ENCODE measurements at regions not wholly inside any gene's neighbourhood (a gene's known extent, or its start where the extent isn't known, plus 50 kb on each side); places are given as distances from the start of the nearest gene placed in this dataset.

DNA sequence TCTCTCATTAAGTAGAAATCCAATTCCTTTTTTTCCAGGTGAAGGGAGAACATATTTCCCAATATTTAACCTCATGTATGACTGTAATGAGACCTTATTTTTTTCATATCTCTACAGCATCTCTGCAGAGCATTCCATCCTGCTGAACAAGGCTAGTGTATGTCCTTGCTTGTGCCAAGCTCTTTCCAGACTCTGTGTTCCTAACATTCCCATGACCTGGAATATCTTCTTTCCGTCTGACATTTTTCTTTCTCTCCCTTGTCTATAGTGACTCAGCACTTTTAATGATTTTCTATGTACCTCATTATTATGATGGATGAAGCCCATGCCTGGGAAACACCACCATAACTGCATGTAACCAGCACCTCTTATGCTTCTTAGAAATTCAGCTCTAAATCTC is 278.3 kb upstream of the NRIP1 start:
- WGBS (ENCODE audit: insufficient coverage), result no CpG with 5 or more reads among the region's 1 CpG
- no peak for DNase-seq
- peaks cover 0 to 10% (median 0%) of the 10 kb centered on the region in 5 experiments for H3K9me3 ChIP-seq (ENCODE audit: control extremely low read depth in 1 of 5, control insufficient read depth in 4 of 5, insufficient read depth in 2 of 5, low read depth in 1 of 5, low read length in 4 of 5)
- H3K27me3 ChIP-seq (replicated peaks in 2 of 5; ENCODE audit: control insufficient read depth in 4 of 5, insufficient read depth in 5 of 5, low read length in 4 of 5), result no peaks in the 10 kb centered on the region
- H3K27ac ChIP-seq (ENCODE audit: insufficient read depth in 1 of 2, low read depth in 1 of 2, low read length in 2 of 2, poor library complexity in 1 of 2, severe bottlenecking in 2 of 2), result no peak overlapping the region
- CTCF ChIA-PET, result no interaction called here
- H3K4me3 ChIP-seq (ENCODE audit: control insufficient read depth in 1 of 7, extremely low read depth in 1 of 7, insufficient read depth in 4 of 7, low read depth in 2 of 7, low read length in 6 of 7), result no peak overlapping the region
- POLR2A ChIA-PET, result no interaction called here
- no peaks in the 10 kb centered on the region for H3K36me3 ChIP-seq (ENCODE audit: control insufficient read depth in 4 of 4, insufficient read depth in 4 of 4, low read length in 3 of 4)
- peaks cover 0 to 4% (median 0%) of the 10 kb centered on the region in 4 experiments for H3K4me1 ChIP-seq (ENCODE audit: control extremely low read depth in 1 of 4, control insufficient read depth in 4 of 4, insufficient read depth in 4 of 4, low read length in 3 of 4)

DNA sequence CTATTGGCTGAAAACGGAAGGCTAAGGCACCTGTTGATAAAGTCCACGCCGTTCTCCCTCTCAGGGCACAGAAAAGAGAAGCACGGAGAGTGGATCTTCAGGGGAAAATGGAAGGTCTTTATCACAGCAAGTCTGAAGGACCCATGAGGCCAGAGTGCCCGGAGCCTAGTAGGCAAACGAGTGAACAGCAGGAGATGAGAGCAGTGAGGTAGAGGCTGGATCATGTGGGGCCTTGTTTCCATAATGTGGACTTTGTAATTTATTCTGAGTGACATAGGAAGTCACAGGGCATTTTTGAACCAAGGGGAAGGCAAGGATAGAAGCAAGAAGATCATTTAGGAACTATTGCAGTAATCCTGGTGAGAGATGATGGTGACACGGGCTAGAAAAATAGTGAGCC is 287.2 kb upstream of the NRIP1 start:
- no peak overlapping the region for H3K27ac ChIP-seq (ENCODE audit: insufficient read depth in 1 of 2, low read depth in 1 of 2, low read length in 2 of 2, poor library complexity in 1 of 2, severe bottlenecking in 2 of 2)
- H3K4me3 ChIP-seq (ENCODE audit: control insufficient read depth in 1 of 7, extremely low read depth in 1 of 7, insufficient read depth in 4 of 7, low read depth in 2 of 7, low read length in 6 of 7), result no peak overlapping the region
- peaks cover 0 to 10% (median 0%) of the 10 kb centered on the region in 5 experiments for H3K9me3 ChIP-seq (ENCODE audit: control extremely low read depth in 1 of 5, control insufficient read depth in 4 of 5, insufficient read depth in 2 of 5, low read depth in 1 of 5, low read length in 4 of 5)
- 99% methylated on average over 7 of the region's 7 CpGs for WGBS (ENCODE audit: insufficient coverage)
- H3K36me3 ChIP-seq (ENCODE audit: control insufficient read depth in 4 of 4, insufficient read depth in 4 of 4, low read length in 3 of 4), result peaks cover 0 to 1% (median 0%) of the 10 kb centered on the region in 4 experiments
- H3K27me3 ChIP-seq (replicated peaks in 2 of 5; ENCODE audit: control insufficient read depth in 4 of 5, insufficient read depth in 5 of 5, low read length in 4 of 5), result no peaks in the 10 kb centered on the region
- CTCF ChIA-PET, result no interaction called here
- POLR2A ChIA-PET, result no interaction called here
- peaks cover 19 to 42% (median 32%) of the 10 kb centered on the region in 4 experiments for H3K4me1 ChIP-seq (ENCODE audit: control extremely low read depth in 1 of 4, control insufficient read depth in 4 of 4, insufficient read depth in 4 of 4, low read length in 3 of 4)
- no peak for DNase-seq

DNA sequence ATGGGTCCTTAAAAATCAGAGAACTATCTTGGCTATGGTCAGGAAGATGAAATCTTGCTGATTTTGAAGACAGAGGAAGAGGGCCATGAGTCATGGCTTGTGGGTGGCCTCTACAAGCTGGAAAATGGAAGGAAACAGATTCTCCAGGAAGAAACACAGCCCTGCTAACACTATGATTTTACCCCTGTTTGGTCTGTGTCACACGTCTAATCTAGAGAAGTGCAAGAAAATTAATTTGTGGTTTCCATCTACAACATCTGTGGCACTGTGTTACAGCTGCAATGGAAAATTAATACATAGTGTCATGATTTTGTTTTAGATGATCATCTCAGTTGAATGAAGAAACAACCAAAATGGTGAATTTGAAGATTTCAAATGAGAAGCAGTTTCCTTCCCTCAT is 288.7 kb upstream of the NRIP1 start:
- Histone ChIP-seq H3K9me3 (ENCODE audit: control extremely low read depth in 1 of 5, control insufficient read depth in 4 of 5, insufficient read depth in 2 of 5, low read depth in 1 of 5, low read length in 4 of 5) (peaks cover 0 to under 1% (median 0%) of the 10 kb centered on the region in 5 experiments), H3K4me1 (ENCODE audit: control extremely low read depth in 1 of 4, control insufficient read depth in 4 of 4, insufficient read depth in 4 of 4, low read length in 3 of 4) (peaks cover 19 to 48% (median 34%) of the 10 kb centered on the region in 4 experiments), H3K27me3 (replicated peaks in 2 of 5; ENCODE audit: control insufficient read depth in 4 of 5, insufficient read depth in 5 of 5, low read length in 4 of 5) (no peaks in the 10 kb centered on the region), H3K27ac (ENCODE audit: insufficient read depth in 1 of 2, low read depth in 1 of 2, low read length in 2 of 2, poor library complexity in 1 of 2, severe bottlenecking in 2 of 2) (peak overlapping the region in 1 of 2 experiments; percentile 3), H3K4me3 (ENCODE audit: control insufficient read depth in 1 of 7, extremely low read depth in 1 of 7, insufficient read depth in 4 of 7, low read depth in 2 of 7, low read length in 6 of 7) (peak overlapping the region in 1 of 7 experiments; percentile 13), H3K36me3 (ENCODE audit: control insufficient read depth in 4 of 4, insufficient read depth in 4 of 4, low read length in 3 of 4) (no peaks in the 10 kb centered on the region)
- CTCF ChIA-PET, result no interaction called here
- POLR2A ChIA-PET, result no interaction called here
- no CpG with 5 or more reads among the region's 1 CpG for WGBS (ENCODE audit: insufficient coverage)
- DNase-seq, result peak; percentile 29 to 87 (median 79)

DNA sequence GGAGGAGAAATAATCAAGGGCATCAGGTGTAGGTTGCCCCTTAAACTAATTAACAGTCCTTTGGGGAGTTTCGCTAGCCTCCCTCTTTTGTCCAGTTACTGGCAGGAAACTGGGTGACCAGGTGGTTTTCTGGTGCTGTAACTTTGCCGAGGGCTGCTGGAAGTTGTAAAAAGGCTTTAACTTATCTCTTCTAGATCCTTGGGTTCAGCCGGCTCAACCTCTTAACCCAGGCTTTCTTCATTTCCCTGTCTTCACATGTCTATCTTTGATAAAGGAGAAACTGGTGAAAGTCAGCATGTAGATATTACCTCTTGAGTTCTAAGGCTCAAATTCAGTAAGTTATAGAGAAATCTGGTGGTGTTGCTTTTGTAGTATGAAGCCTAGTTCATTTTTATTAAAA is 289.7 kb upstream of the NRIP1 start:
- POLR2A ChIA-PET, result no interaction called here
- H3K4me3 ChIP-seq (ENCODE audit: control insufficient read depth in 1 of 7, extremely low read depth in 1 of 7, insufficient read depth in 4 of 7, low read depth in 2 of 7, low read length in 6 of 7), result peak overlapping the region in 4 of 7 experiments; percentile 19 to 48 (median 42)
- no peaks in the 10 kb centered on the region for H3K9me3 ChIP-seq (ENCODE audit: control extremely low read depth in 1 of 5, control insufficient read depth in 4 of 5, insufficient read depth in 2 of 5, low read depth in 1 of 5, low read length in 4 of 5)
- H3K4me1 ChIP-seq (ENCODE audit: control extremely low read depth in 1 of 4, control insufficient read depth in 4 of 4, insufficient read depth in 4 of 4, low read length in 3 of 4), result peaks cover 19 to 51% (median 34%) of the 10 kb centered on the region in 4 experiments
- H3K27me3 ChIP-seq (replicated peaks in 2 of 5; ENCODE audit: control insufficient read depth in 4 of 5, insufficient read depth in 5 of 5, low read length in 4 of 5), result no peaks in the 10 kb centered on the region
- WGBS (ENCODE audit: insufficient coverage), result no CpG with 5 or more reads among the region's 3 CpGs
- H3K27ac ChIP-seq (ENCODE audit: insufficient read depth in 1 of 2, low read depth in 1 of 2, low read length in 2 of 2, poor library complexity in 1 of 2, severe bottlenecking in 2 of 2), result peak overlapping the region; percentile 11 to 65
- H3K36me3 ChIP-seq (ENCODE audit: control insufficient read depth in 4 of 4, insufficient read depth in 4 of 4, low read length in 3 of 4), result no peaks in the 10 kb centered on the region
- CTCF ChIA-PET, result no interaction called here
- DNase-seq, result peak in 2 of 3 donors; percentile 51 to 66

DNA sequence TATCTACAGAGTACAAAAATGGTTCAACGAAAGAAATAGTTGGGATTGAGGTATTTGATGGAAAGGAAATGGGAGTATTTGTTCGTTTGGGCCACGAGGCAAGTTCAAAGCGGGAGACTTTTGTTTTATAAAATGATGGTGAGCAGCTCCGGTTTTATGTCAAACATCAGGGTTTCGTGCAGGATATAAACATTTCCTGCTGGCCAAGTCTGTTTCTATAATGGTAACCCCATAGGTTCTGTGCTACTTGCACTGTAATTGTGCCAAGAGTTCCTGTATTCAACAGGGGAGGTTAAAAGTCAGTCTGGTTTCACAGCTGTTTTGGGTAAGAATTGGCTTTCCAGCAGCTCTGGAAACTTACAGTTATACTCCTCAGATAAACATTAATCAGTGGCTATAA is 290.3 kb upstream of the NRIP1 start:
- H3K9me3 ChIP-seq (ENCODE audit: control extremely low read depth in 1 of 5, control insufficient read depth in 4 of 5, insufficient read depth in 2 of 5, low read depth in 1 of 5, low read length in 4 of 5), result no peaks in the 10 kb centered on the region
- 0% methylated on average over 6 of the region's 6 CpGs for WGBS (ENCODE audit: insufficient coverage)
- no peaks in the 10 kb centered on the region for H3K36me3 ChIP-seq (ENCODE audit: control insufficient read depth in 4 of 4, insufficient read depth in 4 of 4, low read length in 3 of 4)
- peak overlapping the region in 5 of 7 experiments; percentile 19 to 56 (median 46) for H3K4me3 ChIP-seq (ENCODE audit: control insufficient read depth in 1 of 7, extremely low read depth in 1 of 7, insufficient read depth in 4 of 7, low read depth in 2 of 7, low read length in 6 of 7)
- no peaks in the 10 kb centered on the region for H3K27me3 ChIP-seq (replicated peaks in 2 of 5; ENCODE audit: control insufficient read depth in 4 of 5, insufficient read depth in 5 of 5, low read length in 4 of 5)
- H3K4me1 ChIP-seq (ENCODE audit: control extremely low read depth in 1 of 4, control insufficient read depth in 4 of 4, insufficient read depth in 4 of 4, low read length in 3 of 4), result peaks cover 19 to 51% (median 34%) of the 10 kb centered on the region in 4 experiments
- ChIA-PET POLR2A (no interaction called here), CTCF (interaction anchor here (1.2 kb wide), 1 partner anchor 198 kb away, joined by 3 read pairs; no protein-coding TSS in a partner anchor)
- DNase-seq, result peak in 2 of 3 donors; percentile 52 to 58
- peak overlapping the region; percentile 11 to 65 for H3K27ac ChIP-seq (ENCODE audit: insufficient read depth in 1 of 2, low read depth in 1 of 2, low read length in 2 of 2, poor library complexity in 1 of 2, severe bottlenecking in 2 of 2)

DNA sequence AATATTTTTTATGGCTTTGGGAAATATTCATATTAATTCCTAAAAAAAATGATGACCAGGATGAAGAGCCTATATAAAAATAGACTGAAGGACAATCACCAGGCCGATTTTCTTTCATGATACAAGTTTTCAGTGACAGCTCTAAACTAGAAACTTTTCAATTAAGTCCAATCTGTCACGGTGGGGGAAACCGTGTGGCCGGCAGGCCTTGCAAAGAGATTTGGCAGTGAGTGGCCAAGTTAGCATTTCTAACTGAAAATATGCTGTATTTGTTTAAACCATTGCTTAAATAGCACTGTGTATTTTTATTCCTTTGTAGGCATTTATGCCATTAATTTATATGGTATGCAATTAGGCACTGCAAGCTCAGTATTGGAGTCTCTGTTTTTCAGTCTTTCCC is 294.5 kb upstream of the NRIP1 start:
- peaks cover 0 to 5% (median 2%) of the 10 kb centered on the region in 5 experiments for H3K9me3 ChIP-seq (ENCODE audit: control extremely low read depth in 1 of 5, control insufficient read depth in 4 of 5, insufficient read depth in 2 of 5, low read depth in 1 of 5, low read length in 4 of 5)
- DNase-seq, result no peak
- no peak overlapping the region for H3K27ac ChIP-seq (ENCODE audit: insufficient read depth in 1 of 2, low read depth in 1 of 2, low read length in 2 of 2, poor library complexity in 1 of 2, severe bottlenecking in 2 of 2)
- no peaks in the 10 kb centered on the region for H3K36me3 ChIP-seq (ENCODE audit: control insufficient read depth in 4 of 4, insufficient read depth in 4 of 4, low read length in 3 of 4)
- CTCF ChIA-PET, result no interaction called here
- POLR2A ChIA-PET, result no interaction called here
- peaks cover 7 to 30% (median 19%) of the 10 kb centered on the region in 4 experiments for H3K4me1 ChIP-seq (ENCODE audit: control extremely low read depth in 1 of 4, control insufficient read depth in 4 of 4, insufficient read depth in 4 of 4, low read length in 3 of 4)
- H3K27me3 ChIP-seq (replicated peaks in 2 of 5; ENCODE audit: control insufficient read depth in 4 of 5, insufficient read depth in 5 of 5, low read length in 4 of 5), result no peaks in the 10 kb centered on the region
- no CpG with 5 or more reads among the region's 4 CpGs for WGBS (ENCODE audit: insufficient coverage)
- H3K4me3 ChIP-seq (ENCODE audit: control insufficient read depth in 1 of 7, extremely low read depth in 1 of 7, insufficient read depth in 4 of 7, low read depth in 2 of 7, low read length in 6 of 7), result no peak overlapping the region

DNA sequence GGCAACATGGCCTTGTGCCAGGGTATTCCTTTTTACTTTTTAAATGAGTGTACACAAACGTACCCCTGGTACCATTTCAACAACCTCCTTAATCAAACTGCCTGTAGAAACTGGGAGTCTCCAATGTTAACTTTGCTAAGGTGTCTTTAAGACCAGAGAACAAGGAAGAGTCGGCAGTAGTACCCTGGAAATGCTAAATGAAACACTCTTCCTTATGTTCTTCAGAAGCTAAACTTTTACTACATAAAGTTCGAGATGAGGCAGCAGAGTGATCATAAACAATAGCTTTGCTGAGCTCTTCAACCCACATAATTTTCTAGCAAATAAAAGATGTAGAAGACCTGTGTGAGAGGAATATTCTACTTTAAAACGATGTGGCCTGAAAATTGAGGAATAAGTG is 297.7 kb upstream of the NRIP1 start:
- WGBS (ENCODE audit: insufficient coverage), result 100% methylated on average over 1 of the region's 4 CpGs

More for the DNA sequence above, 297.7 kb upstream of the NRIP1 start:
- CTCF ChIA-PET, result interaction anchor here (0.7 to 1.6 kb wide), 2 partner anchors 14 to 114 kb away, joined by 3 read pairs; no protein-coding TSS in a partner anchor
- H3K9me3 ChIP-seq (ENCODE audit: control extremely low read depth in 1 of 5, control insufficient read depth in 4 of 5, insufficient read depth in 2 of 5, low read depth in 1 of 5, low read length in 4 of 5), result peaks cover 4 to 28% (median 8%) of the 10 kb centered on the region in 5 experiments
- peaks cover 0 to 3% (median 0%) of the 10 kb centered on the region in 4 experiments for H3K36me3 ChIP-seq (ENCODE audit: control insufficient read depth in 4 of 4, insufficient read depth in 4 of 4, low read length in 3 of 4)
- H3K4me1 ChIP-seq (ENCODE audit: control extremely low read depth in 1 of 4, control insufficient read depth in 4 of 4, insufficient read depth in 4 of 4, low read length in 3 of 4), result peaks cover 0 to 7% (median 2%) of the 10 kb centered on the region in 4 experiments
- no peak overlapping the region for H3K4me3 ChIP-seq (ENCODE audit: control insufficient read depth in 1 of 7, extremely low read depth in 1 of 7, insufficient read depth in 4 of 7, low read depth in 2 of 7, low read length in 6 of 7)
- H3K27ac ChIP-seq (ENCODE audit: insufficient read depth in 1 of 2, low read depth in 1 of 2, low read length in 2 of 2, poor library complexity in 1 of 2, severe bottlenecking in 2 of 2), result no peak overlapping the region
- POLR2A ChIA-PET, result no interaction called here
- no peaks in the 10 kb centered on the region for H3K27me3 ChIP-seq (replicated peaks in 2 of 5; ENCODE audit: control insufficient read depth in 4 of 5, insufficient read depth in 5 of 5, low read length in 4 of 5)
- DNase-seq, result no peak
